ENCODE measurements at regions not wholly inside any gene's neighbourhood (a gene's known extent, or its start where the extent isn't known, plus 50 kb on each side); places are given as distances from the start of the nearest gene placed in this dataset.

GRCh38 chr15:95281470-95281869 is 1049.0 kb upstream of the NR2F2 start:
- no peak for DNase-seq (ENCODE audit: low read depth in 2 of 2)

- DNase-seq (ENCODE audit: low read depth in 2 of 2): no peak
Observed at GRCh38 chr15:95284492-95284891, 1046.0 kb upstream of the NR2F2 start.

GRCh38 chr15:95284933-95285421 is 1045.5 kb upstream of the NR2F2 start:
- DNase-seq (ENCODE audit: low read depth in 2 of 2): no peak

DNA sequence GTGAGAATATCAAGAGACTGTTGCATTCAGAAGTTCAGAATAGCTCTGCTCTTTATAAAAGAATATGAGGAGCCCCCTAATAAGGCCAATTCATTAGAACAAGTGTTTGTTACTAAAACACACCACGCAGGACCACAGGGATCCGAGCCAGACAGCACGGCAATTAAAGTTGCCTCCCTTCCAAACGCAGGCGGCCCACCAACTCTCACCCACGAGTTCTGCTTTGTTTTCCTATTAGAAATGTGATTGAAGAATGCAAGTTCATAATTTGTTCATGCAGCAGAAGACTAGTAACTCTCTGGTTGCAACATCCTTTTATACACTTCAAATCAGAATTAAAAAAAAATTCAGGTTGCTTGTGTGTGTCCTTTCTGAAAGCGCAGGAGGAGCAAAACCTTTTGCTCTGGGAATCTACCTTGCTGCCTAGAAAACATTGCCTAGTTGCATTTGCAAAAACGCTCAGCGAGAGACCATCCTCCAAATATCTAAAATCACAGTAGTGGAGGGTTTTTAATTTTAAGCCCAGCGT is 1044.1 kb upstream of the NR2F2 start:
- DNase-seq (ENCODE audit: low read depth in 2 of 2): no peak

DNA sequence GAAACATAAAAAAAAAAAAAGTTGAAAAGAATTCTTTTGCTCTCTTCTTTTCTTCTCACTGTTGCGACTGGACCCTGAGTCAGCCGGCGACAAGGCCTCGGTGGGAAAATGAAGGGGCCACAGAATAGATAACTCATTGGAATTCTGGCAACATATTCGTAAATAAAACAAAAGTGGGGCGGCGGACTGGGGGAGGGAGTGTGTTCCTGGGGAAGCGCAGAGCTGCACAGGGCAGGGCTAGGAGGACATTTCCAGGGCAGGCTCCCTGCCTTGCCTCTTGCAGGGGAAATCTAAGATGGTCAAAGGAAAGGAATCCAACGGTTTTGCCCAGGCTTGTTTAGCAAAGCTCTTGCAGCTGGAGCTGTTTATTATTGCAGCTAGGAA is 1042.8 kb upstream of the NR2F2 start:
- no peak for DNase-seq (ENCODE audit: low read depth in 2 of 2)

DNA sequence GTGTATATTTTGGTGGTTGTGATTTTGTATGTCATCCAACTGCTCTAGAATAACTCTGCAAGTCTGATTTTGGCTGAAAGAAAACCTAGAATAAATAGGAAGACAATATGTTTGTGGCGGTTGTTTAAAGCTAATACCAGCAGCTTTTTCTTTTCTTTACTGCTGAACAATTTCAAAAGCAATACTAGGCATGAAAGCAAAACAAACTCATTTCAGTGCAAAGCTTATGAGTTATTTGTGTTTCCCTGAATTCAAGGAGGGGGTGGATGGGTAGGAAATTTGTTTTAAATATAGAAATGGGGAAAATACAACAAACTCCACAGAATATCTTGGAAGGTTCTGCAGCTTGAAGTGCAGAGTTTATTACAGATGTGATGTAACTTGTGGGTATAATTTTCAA is 1041.9 kb upstream of the NR2F2 start:
- no peak for DNase-seq (ENCODE audit: low read depth in 2 of 2)

- DNase-seq (ENCODE audit: low read depth in 2 of 2): no peak
Observed at GRCh38 chr15:95290176-95290974, 1040.1 kb upstream of the NR2F2 start.

DNA sequence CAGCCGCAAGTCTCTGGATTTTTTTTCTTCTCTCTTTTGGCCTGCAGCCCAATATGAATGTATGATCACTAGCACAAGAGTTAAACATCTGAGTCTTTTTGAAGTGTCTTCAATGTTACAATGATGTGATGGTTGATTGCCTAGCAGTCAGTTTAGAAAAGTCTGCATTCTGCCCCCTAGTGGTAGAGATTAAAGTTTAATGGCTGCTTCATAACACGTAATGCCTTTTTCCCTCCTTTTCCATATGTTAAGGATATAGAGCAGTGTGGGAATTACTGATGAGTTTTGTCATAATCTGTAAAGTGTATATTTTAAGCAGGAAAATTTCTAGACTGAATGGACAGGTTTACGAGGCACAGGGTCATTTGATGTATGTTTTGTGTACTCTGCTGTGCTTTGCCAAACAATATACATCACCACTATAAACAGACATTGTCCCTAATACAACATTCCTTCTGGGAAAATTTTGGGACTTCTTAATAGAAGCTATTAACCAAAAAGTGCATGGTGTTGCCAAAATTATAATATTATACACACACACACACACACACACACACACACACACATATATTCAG is 1038.5 kb upstream of the NR2F2 start:
- no peak for DNase-seq (ENCODE audit: low read depth in 2 of 2)

DNA sequence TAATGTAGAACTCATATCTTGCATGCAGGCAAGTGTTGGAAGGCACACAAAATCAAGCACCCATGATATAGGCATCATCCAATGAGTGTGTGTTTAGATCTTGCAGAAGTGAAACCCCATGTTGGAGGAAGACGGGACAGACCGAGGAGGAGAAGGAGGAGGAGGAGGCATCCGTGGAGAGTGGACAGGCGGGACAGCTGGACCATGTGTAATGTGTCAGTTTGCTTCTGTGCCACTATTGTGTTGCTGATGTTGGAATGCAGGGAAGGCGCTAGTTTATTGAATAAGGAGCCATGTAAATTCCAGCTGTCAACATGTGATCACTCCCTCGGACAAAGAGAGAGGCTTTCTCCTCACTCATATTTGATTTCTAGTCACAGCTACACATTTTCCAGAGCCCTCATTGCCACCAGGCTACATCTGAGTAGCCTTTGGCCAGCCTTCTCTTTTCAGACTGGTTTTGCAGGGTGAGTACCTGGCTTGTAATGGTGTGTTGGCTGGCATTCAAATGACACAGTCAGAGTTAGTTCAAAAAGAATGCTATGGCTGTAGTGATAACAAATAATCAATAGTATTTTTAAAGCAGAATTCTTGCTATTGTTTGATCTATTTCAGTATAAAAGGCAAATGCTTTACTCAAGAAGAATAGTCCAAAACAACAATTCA is 1037.6 kb upstream of the NR2F2 start:
- DNase-seq (ENCODE audit: low read depth in 2 of 2): no peak

GRCh38 chr15:95293456-95294031 is 1037.0 kb upstream of the NR2F2 start:
- no peak for DNase-seq (ENCODE audit: low read depth in 2 of 2)

DNA sequence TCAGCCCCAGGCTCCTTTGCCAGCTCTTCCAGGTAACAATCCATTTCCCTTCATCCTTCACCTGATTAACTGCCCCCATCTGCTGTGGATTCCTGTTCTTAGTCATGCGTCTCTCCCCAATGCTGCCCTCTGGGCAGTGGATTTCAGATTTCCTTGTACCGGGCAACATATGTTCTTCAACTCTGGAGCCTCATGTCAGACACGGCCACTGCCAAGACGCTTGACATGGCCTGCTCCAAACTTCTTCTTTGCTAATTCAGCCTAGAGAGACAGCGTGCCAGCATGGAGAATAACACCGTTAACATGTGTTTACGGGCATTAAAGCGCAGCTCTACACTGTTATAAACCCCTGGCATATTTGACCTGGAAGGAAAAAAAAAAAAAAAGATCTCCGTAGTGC is 1035.1 kb upstream of the NR2F2 start:
- no peak for DNase-seq (ENCODE audit: low read depth in 2 of 2)

- DNase-seq (ENCODE audit: low read depth in 2 of 2): no peak
Observed at GRCh38 chr15:95295896-95296625, 1034.4 kb upstream of the NR2F2 start.

- no peak for DNase-seq (ENCODE audit: low read depth in 2 of 2)
Observed at GRCh38 chr15:95296643-95297042, 1033.9 kb upstream of the NR2F2 start.

GRCh38 chr15:95298729-95299128 is 1031.8 kb upstream of the NR2F2 start:
- no peak for DNase-seq (ENCODE audit: low read depth in 2 of 2)

DNA sequence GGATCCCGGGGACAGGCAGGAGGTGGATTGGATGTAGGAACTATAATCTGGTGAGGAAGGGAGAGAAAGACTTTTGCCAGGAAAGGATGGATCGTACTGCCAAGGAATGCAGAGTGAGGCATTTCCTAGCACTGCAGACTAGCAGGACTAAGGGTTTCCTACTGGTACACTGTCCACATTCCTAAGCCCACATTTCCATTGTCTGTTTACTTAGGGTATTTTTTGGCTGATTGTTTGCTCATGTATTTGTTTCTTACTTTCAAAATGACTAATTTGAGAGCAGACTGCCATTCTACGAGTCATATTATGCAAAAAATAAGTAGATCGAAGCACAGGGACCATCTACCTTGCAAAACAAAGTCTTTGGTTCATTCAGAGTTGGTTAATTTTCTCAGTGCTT is 1029.5 kb upstream of the NR2F2 start:
- DNase-seq (ENCODE audit: low read depth in 2 of 2): no peak

DNA sequence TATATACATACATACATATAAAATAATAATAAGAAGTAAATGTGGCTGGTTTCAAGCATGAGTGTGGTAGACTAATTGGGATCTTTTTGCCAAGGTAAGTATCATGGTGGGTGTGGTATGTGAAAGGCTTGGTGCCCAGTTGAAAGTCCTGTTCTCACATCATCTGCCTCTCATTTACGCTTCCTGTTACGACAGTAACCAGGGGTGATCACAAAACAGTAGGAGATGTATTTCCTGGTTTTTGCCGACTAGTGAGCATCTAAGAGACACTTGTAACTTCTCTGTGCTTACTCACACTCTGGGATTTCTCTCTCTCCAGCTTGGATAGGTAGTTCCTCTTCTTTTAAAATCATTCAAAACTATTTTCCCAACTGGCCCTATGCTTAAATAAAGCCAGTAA is 1028.3 kb upstream of the NR2F2 start:
- no peak for DNase-seq (ENCODE audit: low read depth in 2 of 2)

GRCh38 chr15:95302809-95303208 is 1027.7 kb upstream of the NR2F2 start:
- DNase-seq (ENCODE audit: low read depth in 2 of 2): no peak

DNA sequence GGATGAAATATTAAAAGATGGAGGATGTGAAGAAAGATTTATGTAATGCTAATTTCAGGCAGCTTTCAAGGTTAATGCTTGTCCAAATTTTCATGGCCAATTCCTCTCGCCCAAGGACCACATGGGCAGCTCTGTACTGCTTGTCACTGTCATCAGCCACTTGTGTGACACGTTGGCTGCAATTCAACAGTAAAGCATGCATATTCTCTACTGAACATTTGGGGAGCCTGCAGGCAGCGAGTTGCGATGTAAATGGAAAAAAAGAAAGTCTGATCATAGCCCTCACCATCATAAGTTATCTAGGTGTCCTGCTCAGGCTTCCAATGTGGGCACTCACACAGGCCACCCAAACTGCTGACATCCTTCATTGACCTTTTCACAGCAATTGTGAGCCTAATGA is 1026.8 kb upstream of the NR2F2 start:
- no peak for DNase-seq (ENCODE audit: low read depth in 2 of 2)

DNA sequence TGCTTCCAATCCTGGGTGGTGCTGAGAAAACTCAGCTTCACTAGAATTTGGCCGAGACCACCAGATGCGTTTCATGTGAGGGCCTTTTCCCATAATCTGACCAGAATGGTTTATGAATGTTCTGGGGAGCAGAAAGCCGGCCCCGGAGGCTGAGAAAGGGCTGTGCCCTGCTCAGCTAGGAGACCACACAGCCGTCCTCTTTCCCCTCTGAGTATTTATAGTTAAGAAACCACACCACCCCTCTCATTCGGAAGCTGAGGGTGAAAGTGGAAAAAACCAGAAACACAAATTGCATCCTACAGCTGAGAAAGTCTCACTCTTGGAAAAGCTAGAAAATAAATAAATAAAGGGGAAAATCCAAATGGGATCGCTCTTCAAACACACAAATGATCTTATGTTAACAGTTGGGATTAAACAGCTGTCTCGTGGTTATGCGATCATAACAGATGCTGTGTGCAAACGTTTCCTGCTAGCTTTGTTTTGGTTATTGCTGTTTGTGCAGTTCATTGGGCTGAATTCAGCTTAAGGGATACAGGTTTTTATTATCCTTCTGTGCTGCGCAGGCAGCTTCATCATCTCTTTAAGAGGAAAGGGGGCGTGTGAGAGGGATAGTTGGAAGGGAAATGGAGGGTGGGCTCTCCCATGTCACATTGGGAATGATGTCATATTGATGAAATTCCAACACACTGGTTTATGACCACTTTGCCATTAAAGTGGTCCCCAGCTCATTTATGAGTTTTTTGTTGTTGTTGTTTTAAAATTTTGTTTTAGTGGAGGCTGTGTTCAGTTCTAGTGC is 1026.2 kb upstream of the NR2F2 start:
- no peak for DNase-seq (ENCODE audit: low read depth in 2 of 2)

GRCh38 chr15:95304947-95305400 is 1025.5 kb upstream of the NR2F2 start:
- no peak for DNase-seq (ENCODE audit: low read depth in 2 of 2)

GRCh38 chr15:95307115-95307514 is 1023.4 kb upstream of the NR2F2 start:
- DNase-seq (ENCODE audit: low read depth in 2 of 2): no peak

Measured in stimulated activated CD4-positive, alpha-beta T cell treated with anti-CD3 and anti-CD28 coated beads, Interleukin-15, amount 100 ng/mL, for 48 hours (primary cell).